H1 (cell line): ENCODE measurements at regions not wholly inside any gene's neighbourhood (a gene's known extent, or its start where the extent isn't known, plus 50 kb on each side); places are given as distances from the start of the nearest gene placed in this dataset.

Experiments used
- CTCF ChIA-PET: fragments of 300-600 bp; sonication (Branson Sonifier 250); formaldehyde crosslinking; loops from one replicate; lab custom pipeline; 2021; ENCODE audit not compliant: partially characterized antibody; lab: Charles Lee
- POLR2A ChIA-PET: fragments of 300-600 bp; sonication (Branson Sonifier 250); formaldehyde crosslinking; loops from one replicate; lab custom pipeline; 2021; ENCODE audit warnings: inconsistent platforms; ENCODE audit not compliant: partially characterized antibody; lab: Charles Lee
- DNase-seq, 2 experiments: peaks; one replicate each; pipeline versions ENCODE4 v3.0.0 to v3.0.0-alpha.2; 2010 to 2022; ENCODE audit warnings: low spot score in 2 of 2, low read depth in 1 of 2, mixed read lengths in 1 of 2
- FAIRE-seq: peaks from 2 replicates; lab custom pipeline; 2011; peaks lifted over from hg19 to GRCh38; lab: Jason Lieb, UNC
- H2AFZ ChIP-seq: 2 replicates; pipeline ENCODE4 v1.8.1; 2012; ENCODE audit warnings: low read length, inconsistent platforms
- H2AK5ac ChIP-seq: 2 replicates; pipeline ENCODE4 v1.6.1; 2013; ENCODE audit warnings: low read depth, low read length
- H2BK120ac ChIP-seq: replicated peaks from 2 replicates; pipeline ENCODE3; 2013; ENCODE audit warnings: low read depth, low read length, inconsistent platforms
- H2BK12ac ChIP-seq: 2 replicates; pipeline ENCODE4 v1.6.1; 2013; ENCODE audit warnings: low read depth, low read length
- H2BK15ac ChIP-seq: 2 replicates; pipeline ENCODE4 v1.6.1; 2013; ENCODE audit warnings: low read length
- H2BK20ac ChIP-seq: 2 replicates; pipeline ENCODE4 v1.6.1; 2013; ENCODE audit warnings: low read length
- H2BK5ac ChIP-seq: 2 replicates; pipeline ENCODE4 v1.6.1; 2013; ENCODE audit warnings: low read depth, low read length
- H3K14ac ChIP-seq: 2 replicates; pipeline ENCODE4 v1.6.1; 2013; ENCODE audit warnings: inconsistent platforms; ENCODE audit not compliant: insufficient read length
- H3K18ac ChIP-seq: 2 replicates; pipeline ENCODE4 v1.6.1; 2013; ENCODE audit warnings: low read length; ENCODE audit errors: extremely low read depth
- H3K23ac ChIP-seq: 2 replicates; pipeline ENCODE4 v1.6.1; 2013; ENCODE audit warnings: inconsistent platforms; ENCODE audit not compliant: insufficient read length
- H3K23me2 ChIP-seq: 2 replicates; pipeline ENCODE4 v1.6.1; 2013; ENCODE audit warnings: low read depth, low read length
- H3K27ac ChIP-seq: 2 replicates; pipeline ENCODE4 v1.6.1; 2011; ENCODE audit warnings: low read depth, low read length, inconsistent platforms
- H3K27me3 ChIP-seq, 4 experiments: replicated peaks in 1 of 4; 1 replicate in 1 of 4; 2 replicates in 3 of 4; pipeline versions ENCODE4 v1.6.1 to v1.8.1; 2011 to 2013; ENCODE audit warnings: low read length in 3 of 4, mild to moderate bottlenecking in 3 of 4, inconsistent platforms in 2 of 4, mixed read lengths in 2 of 4, moderate library complexity in 1 of 4; ENCODE audit not compliant: control insufficient read depth in 3 of 4, insufficient read depth in 3 of 4; ENCODE audit errors: extremely low read depth in 1 of 4
- H3K36me3 ChIP-seq, 4 experiments: 2 replicates each; pipeline versions ENCODE4 v1.6.1 to v1.8.1; 2011 to 2013; ENCODE audit warnings: mild to moderate bottlenecking in 4 of 4, low read length in 3 of 4, moderate library complexity in 2 of 4, control low read depth in 1 of 4, inconsistent platforms in 1 of 4; ENCODE audit not compliant: insufficient read depth in 4 of 4, control insufficient read depth in 2 of 4
- H3K4ac ChIP-seq: replicated peaks from 2 replicates; pipeline ENCODE3; 2013; ENCODE audit warnings: low read length, low read depth, mixed read lengths, inconsistent platforms; ENCODE audit not compliant: insufficient read length
- H3K4me1 ChIP-seq, 4 experiments: replicated peaks in 1 of 4; 1 replicate in 1 of 4; 2 replicates in 3 of 4; pipeline versions ENCODE4 v1.6.1 to v1.8.1; 2011 to 2013; ENCODE audit warnings: low read length in 3 of 4, inconsistent platforms in 2 of 4, mixed read lengths in 1 of 4; ENCODE audit not compliant: insufficient read depth in 4 of 4, control insufficient read depth in 3 of 4
- H3K4me2 ChIP-seq, 2 experiments: 2 replicates each; pipeline versions ENCODE4 v1.6.1 to v1.8.1; 2011 to 2013; ENCODE audit warnings: low read depth in 2 of 2, low read length in 2 of 2, control low read depth in 1 of 2, inconsistent platforms in 1 of 2, mild to moderate bottlenecking in 1 of 2; ENCODE audit not compliant: insufficient read depth in 1 of 2
- H3K4me3 ChIP-seq, 4 experiments: fragments of 200-600, 300-600 bp in 1 of 4; sonication (generic), shearing (Covaris generic), sonication (Bioruptor Twin) in 1 of 4; 2 replicates each; pipeline versions ENCODE4 v1.5.1 to v1.8.1; 2011 to 2016; ENCODE audit warnings: low read length in 4 of 4, low read depth in 3 of 4, control low read depth in 2 of 4, inconsistent platforms in 2 of 4, mild to moderate bottlenecking in 2 of 4, mixed read lengths in 1 of 4, moderate library complexity in 1 of 4; ENCODE audit not compliant: insufficient read depth in 2 of 4; ENCODE audit errors: extremely low read depth in 1 of 4
- H3K56ac ChIP-seq: replicated peaks from 2 replicates; pipeline ENCODE3; 2013; ENCODE audit warnings: low read depth, mild to moderate bottlenecking, mixed read lengths, low read length, inconsistent platforms; ENCODE audit not compliant: insufficient read length
- H3K79me1 ChIP-seq: 2 replicates; pipeline ENCODE4 v1.6.1; 2013; ENCODE audit warnings: low read depth, low read length, control low read depth
- H3K79me2 ChIP-seq, 2 experiments: 2 replicates each; pipeline versions ENCODE4 v1.6.1 to v1.8.1; 2012 to 2013; ENCODE audit warnings: low read length in 2 of 2, mild to moderate bottlenecking in 2 of 2, inconsistent platforms in 1 of 2; ENCODE audit not compliant: insufficient read depth in 2 of 2, control insufficient read depth in 1 of 2
- H3K9ac ChIP-seq, 4 experiments: replicated peaks in 1 of 4; 1 replicate in 1 of 4; 2 replicates in 3 of 4; pipeline versions ENCODE4 v1.6.1 to v1.8.1; 2011 to 2013; ENCODE audit warnings: low read depth in 3 of 4, low read length in 3 of 4, control low read depth in 2 of 4, mild to moderate bottlenecking in 2 of 4, moderate library complexity in 2 of 4, inconsistent platforms in 1 of 4; ENCODE audit errors: extremely low read depth in 1 of 4
- H3K9me3 ChIP-seq, 2 experiments: 2 replicates each; pipeline versions ENCODE4 v1.6.1 to v1.8.1; 2012 to 2013; ENCODE audit warnings: mild to moderate bottlenecking in 2 of 2, moderate library complexity in 2 of 2, control low read depth in 1 of 2, inconsistent platforms in 1 of 2, low read depth in 1 of 2, low read length in 1 of 2, mixed read lengths in 1 of 2; ENCODE audit not compliant: insufficient read depth in 2 of 2
- H4K20me1 ChIP-seq, 2 experiments: replicated peaks in 1 of 2; 2 replicates each; pipeline versions ENCODE3 to v1.8.1; 2011 to 2013; ENCODE audit warnings: inconsistent platforms in 2 of 2, low read length in 2 of 2, mild to moderate bottlenecking in 1 of 2; ENCODE audit not compliant: insufficient read depth in 2 of 2, control insufficient read depth in 1 of 2
- H4K5ac ChIP-seq: 2 replicates; pipeline ENCODE4 v1.6.1; 2013; ENCODE audit warnings: low read length, low read depth, mixed read lengths, inconsistent platforms; ENCODE audit not compliant: insufficient read length
- H4K8ac ChIP-seq: 2 replicates; pipeline ENCODE4 v1.8.0; 2013; ENCODE audit warnings: mild to moderate bottlenecking, moderate library complexity, low read length, inconsistent platforms; ENCODE audit not compliant: insufficient read depth; ENCODE audit errors: extremely low read depth
- H4K91ac ChIP-seq: replicated peaks from 2 replicates; pipeline ENCODE3; 2013; ENCODE audit warnings: low read length, mixed read lengths, inconsistent platforms; ENCODE audit not compliant: insufficient read length
- ATF2 ChIP-seq: IDR thresholded peaks from 2 replicates; pipeline ENCODE4 v1.6.1; 2012; ENCODE audit warnings: low read length, inconsistent platforms
- BRCA1 ChIP-seq: IDR thresholded peaks from 2 replicates; pipeline ENCODE4 v1.6.1; 2012; ENCODE audit warnings: low read depth, low read length, improper control_type of control experiment
- HDAC2 ChIP-seq, 2 experiments: fragments of 300-600 bp in 1 of 2; sonication (generic) in 1 of 2; IDR thresholded peaks; 2 replicates each; pipeline ENCODE4 v1.6.1; 2011 to 2012; ENCODE audit warnings: low read depth in 2 of 2, low read length in 2 of 2, mild to moderate bottlenecking in 2 of 2, moderate library complexity in 2 of 2, borderline replicate concordance in 1 of 2, inconsistent platforms in 1 of 2
- NANOG ChIP-seq: IDR thresholded peaks from 2 replicates; pipeline ENCODE4 v1.6.1; 2011; ENCODE audit warnings: low read length, low read depth, mild to moderate bottlenecking, inconsistent platforms; ENCODE audit not compliant: insufficient read depth, poor library complexity, severe bottlenecking
- RXRA ChIP-seq: IDR thresholded peaks from 2 replicates; pipeline ENCODE4 v1.6.1; 2011; ENCODE audit warnings: low read depth, mild to moderate bottlenecking, low read length, moderate library complexity; ENCODE audit not compliant: insufficient read depth
- SRF ChIP-seq: IDR thresholded peaks from 2 replicates; pipeline ENCODE4 v1.6.1; 2011; ENCODE audit warnings: mild to moderate bottlenecking, low read depth, low read length, moderate library complexity
- TAF1 ChIP-seq: IDR thresholded peaks from 2 replicates; pipeline ENCODE4 v1.6.1; 2011; ENCODE audit warnings: mild to moderate bottlenecking, low read depth, low read length
- TAF7 ChIP-seq: optimal IDR thresholded peaks from 2 replicates; pipeline ENCODE3; 2011; ENCODE audit warnings: low read depth, mild to moderate bottlenecking, inconsistent platforms, low read length, moderate library complexity, borderline replicate concordance
- TCF12 ChIP-seq: IDR thresholded peaks from 2 replicates; pipeline ENCODE4 v1.6.1; 2011; ENCODE audit warnings: low read depth, mild to moderate bottlenecking, low read length
- USF2 ChIP-seq: IDR thresholded peaks from 2 replicates; pipeline ENCODE4 v1.6.1; 2011; ENCODE audit warnings: low read length, improper control_type of control experiment
- WGBS, 2 experiments: shearing (Covaris generic) in 1 of 2; methylation state at CpG; one replicate each; pipeline versions ENCODE4 v1.1.6 to v1.1.7; 2013 to 2015; ENCODE audit warnings: low lambda C conversion rate in 2 of 2, mixed read lengths in 2 of 2, inconsistent platforms in 1 of 2, low coverage in 1 of 2, missing lambda C conversion rate in 1 of 2; ENCODE audit not compliant: insufficient replicate concordance in 2 of 2, insufficient coverage in 1 of 2, insufficient read length in 1 of 2; ENCODE audit errors: extremely low coverage in 1 of 2, missing lambda C conversion rate in 1 of 2; 5-methylcytosine and 5-hydroxymethylcytosine counted together

- Histone ChIP-seq H3K23me2 (no peaks in the 10 kb centered on the region), H3K9me3 (peaks cover 0 to under 1% of the 10 kb centered on the region in 2 experiments; a peak in 1 of 4 replicates), H3K36me3 (no peaks in the 10 kb centered on the region), H2BK20ac (no peak overlapping the region), H4K20me1 (no peaks in the 10 kb centered on the region), H2BK120ac (no peak overlapping the region), H3K56ac (no peak overlapping the region), H3K79me1 (no peaks in the 10 kb centered on the region), H2AK5ac (no peak overlapping the region), H2BK5ac (no peak overlapping the region), H2BK12ac (no peak overlapping the region), H2BK15ac (no peak overlapping the region), H3K79me2 (no peaks in the 10 kb centered on the region), H3K27me3 (no peaks in the 10 kb centered on the region), H3K9ac (no peak overlapping the region), H4K91ac (no peak overlapping the region), H3K27ac (no peak overlapping the region), H3K4me2 (no peak overlapping the region), H3K23ac (no peak overlapping the region), H3K4me3 (no peak overlapping the region), H4K8ac (no peak overlapping the region), H3K4ac (no peak overlapping the region), H3K14ac (no peak overlapping the region), H3K18ac (no peak overlapping the region), H4K5ac (no peak overlapping the region), H3K4me1 (no peaks in the 10 kb centered on the region), H2AFZ (0 out of 2 replicates have a peak overlapping the region, but pooled peaks have one; percentile 6)
- no peak for FAIRE-seq
- DNase-seq, result no peak
- ChIA-PET POLR2A (no interaction called here), CTCF (no interaction called here)
- WGBS, 2 experiments, result 87% methylated on average over 8 of the region's 8 CpGs; no CpG with 5 or more reads in 1 of the 2 experiments
- TF ChIP-seq ATF2 (no peak), BRCA1 (no peak), HDAC2 (IDR thresholded peaks at IDR 0.05; ENCODE audit: borderline replicate concordance in 1 of 2, low read depth in 2 of 2, low read length in 2 of 2) (no peak), TAF7 (no peak), NANOG (no peak), USF2 (no peak), TAF1 (no peak), SRF (no peak), TCF12 (no peak), RXRA (no peak)
These were observed 619.3 kb downstream of the SNAPC1 start for GRCh38 chr14:62381311-62382070.
